GM18507 (cell line): ENCODE measurements at regions not wholly inside any gene's neighbourhood (a gene's known extent, or its start where the extent isn't known, plus 50 kb on each side); places are given as distances from the start of the nearest gene placed in this dataset.
A peak's percentile ranks its signal among the peaks of the same experiment; 100 is the strongest.

Experiments used
- DNase-seq: peaks from one replicate; pipeline ENCODE4 v3.0.0; 2011; ENCODE audit warnings: low read depth; ENCODE audit not compliant: insufficient read length; ENCODE audit errors: extremely low spot score
- FAIRE-seq: peaks from 2 replicates; lab custom pipeline; 2011; peaks lifted over from hg19 to GRCh38; lab: Jason Lieb, UNC

DNA sequence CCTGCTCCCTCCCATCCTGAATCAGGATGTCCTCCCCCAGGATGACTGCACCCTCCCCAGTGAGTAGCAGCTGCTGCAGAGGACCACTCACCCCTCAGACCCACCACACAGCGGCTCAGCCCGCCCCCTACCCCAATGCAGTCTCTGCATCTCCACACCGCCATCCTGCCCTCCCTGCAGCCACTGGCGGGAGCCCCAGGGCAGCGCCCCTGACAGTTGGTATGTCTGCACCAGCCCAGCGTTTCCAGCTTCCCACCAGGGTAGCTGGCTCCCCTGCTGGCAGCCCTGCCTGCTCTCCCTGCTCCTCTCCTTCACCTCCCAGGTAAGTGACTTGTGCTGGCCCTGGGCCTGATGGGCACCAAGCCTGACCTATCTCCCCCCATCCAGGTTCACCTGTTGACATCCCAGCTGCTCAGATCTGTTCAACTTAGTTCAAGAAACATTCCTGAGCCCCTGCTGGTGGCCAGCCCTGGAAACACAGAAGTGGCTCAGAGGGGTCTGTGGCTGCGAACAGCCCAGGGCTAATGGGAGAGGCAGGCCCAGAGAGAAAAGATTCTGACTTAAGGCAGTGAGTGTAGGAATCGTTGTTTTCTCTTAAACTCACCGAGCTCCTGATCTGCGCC lies 117.7 kb upstream of the RAB6C start:
- FAIRE-seq (no peak), DNase-seq (no peak)

DNA sequence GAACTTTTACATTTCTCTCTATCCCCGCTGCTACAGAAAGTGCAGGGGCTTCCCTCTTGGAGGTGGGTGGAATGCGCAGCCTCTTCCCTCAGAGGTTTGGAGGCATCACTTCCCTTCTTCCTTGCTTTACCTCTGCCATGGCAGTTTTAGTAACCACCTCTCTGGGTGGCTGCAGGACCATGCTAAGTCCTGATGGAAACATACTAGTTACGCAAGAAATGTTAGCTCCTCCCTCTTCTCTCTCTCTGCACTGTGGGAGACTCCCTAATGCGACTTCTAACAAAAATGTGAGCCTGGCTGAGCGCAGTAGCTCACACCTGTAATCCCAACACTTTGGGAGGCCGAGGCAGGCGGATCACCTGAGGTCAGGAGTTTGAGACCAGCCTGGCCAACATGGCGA lies 116.8 kb upstream of the RAB6C start:
- no peak for DNase-seq
- no peak for FAIRE-seq

DNA sequence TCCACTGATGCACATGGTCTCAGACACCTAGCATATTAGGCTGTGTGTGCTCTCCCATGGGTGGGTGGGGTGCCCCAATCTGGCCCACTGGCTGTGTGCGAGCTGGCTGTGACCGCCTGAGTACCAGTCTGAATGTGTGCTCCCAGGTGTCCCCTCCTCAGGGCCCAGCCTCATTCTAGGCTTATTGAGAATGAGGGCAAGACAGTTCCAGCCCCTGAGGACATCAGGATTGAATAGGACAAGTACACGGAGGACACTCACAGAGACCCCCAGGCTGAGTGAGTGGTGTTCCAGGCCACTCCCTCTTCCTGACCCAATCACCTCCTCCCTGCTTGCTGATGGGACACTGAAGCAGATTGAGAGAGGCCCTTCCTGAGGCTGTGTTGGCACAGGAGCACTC lies 116.1 kb upstream of the RAB6C start:
- DNase-seq (no peak), FAIRE-seq (no peak)

DNA sequence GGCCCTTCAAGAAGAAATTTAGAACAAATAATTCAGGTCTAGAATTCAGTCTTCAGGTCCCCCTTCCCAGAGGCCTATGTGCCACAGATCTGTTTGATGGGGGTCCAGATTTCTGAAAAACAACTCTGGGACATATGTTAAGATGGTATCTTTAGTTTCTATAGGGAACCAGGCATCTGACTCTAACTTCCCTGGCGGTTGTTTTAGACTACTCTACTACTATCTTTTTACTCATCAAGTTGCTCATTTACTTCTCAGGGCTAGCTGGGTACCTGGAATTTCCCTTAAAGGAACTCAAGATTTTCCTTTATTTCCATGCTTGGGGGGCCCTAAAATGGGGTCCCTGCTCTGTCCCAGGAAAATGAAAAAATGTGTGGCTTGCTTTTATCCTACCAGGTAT lies 114.7 kb upstream of the RAB6C start:
- FAIRE-seq, result no peak
- no peak for DNase-seq

DNA sequence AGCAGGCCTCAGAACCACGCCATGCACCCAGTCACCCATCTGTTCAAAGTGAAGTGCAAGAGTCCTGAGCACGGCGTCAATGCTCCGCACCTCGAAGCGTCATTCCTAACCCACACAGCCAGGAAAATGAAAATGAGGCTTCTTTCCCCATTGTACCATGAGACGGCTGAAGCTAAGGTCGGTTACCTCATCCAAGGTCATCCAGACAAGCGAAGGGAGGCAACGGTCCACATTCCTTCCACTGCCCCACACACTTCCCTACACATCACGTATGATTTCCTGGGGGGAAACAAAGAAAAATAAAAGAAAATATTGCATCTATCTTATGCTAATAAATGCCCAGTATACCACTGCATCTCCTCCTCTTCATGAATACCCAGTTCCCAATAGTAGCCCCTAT lies 113.5 kb upstream of the RAB6C start:
- no peak for DNase-seq
- no peak for FAIRE-seq

DNA sequence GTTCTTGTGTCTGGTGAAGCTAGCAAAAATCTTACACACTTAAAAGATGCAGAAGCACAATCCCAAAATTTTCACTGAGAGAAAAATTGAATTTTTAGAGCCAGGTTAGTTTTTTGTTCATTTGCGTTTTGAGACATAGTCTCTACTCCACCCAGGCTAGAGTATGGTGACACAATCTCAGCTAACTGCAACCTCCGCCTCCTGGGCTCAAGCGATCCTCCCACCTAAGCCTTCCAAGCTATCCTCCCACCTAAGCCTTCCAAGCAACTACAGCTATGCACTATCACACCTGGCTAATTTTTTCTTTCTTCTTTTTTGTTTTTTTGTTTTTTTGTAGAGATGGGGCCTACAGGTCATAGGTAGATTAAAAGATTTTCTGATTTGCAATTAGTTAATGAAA lies 113.1 kb upstream of the RAB6C start:
- FAIRE-seq (no peak), DNase-seq (no peak)

DNA sequence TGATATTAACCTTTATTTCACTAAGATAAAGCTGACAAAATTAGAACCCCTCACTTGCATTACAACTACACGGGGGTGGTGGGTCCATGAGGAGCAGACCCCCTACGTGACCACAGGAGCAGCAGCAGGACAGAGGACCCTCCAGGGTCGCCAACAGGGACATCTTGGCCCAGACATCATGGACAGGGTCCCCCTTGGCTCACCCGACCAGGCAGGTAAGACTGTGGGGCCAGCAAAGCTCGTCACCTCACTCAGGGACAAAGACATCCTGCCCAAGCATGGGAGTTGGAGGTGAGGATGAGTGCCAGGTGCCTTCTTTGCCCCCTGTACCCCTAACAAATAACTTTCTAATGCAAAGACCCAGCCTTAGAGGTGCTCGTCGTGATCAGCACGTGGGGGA lies 111.3 kb upstream of the RAB6C start:
- no peak for DNase-seq
- FAIRE-seq, result no peak

DNA sequence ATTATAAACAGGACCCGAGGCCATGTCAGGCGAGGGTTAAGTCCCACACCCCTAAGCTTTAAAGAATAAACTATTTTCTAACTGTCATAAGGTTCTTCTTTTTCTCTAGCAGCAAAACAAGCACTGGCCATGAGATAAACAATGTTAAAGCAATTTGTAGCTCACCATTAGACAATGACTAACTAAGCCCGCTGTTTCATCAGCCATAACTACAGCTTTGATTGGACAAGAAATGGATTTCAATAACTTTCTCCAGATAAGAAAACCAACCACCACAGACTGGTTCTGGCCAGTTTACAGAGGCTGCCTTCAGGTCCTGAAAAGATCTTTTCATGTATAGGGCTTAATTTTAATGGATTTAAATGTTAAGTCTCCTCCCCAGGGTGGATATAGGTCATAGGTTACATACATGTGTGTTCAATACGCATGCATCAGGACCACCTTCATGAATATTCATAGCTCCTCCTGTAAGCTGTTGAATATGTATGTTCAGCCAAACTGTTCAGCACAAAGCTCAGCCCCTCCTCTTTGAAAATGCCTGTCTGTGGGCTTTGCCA lies 108.7 kb upstream of the RAB6C start:
- no peak for FAIRE-seq
- DNase-seq, result no peak

DNA sequence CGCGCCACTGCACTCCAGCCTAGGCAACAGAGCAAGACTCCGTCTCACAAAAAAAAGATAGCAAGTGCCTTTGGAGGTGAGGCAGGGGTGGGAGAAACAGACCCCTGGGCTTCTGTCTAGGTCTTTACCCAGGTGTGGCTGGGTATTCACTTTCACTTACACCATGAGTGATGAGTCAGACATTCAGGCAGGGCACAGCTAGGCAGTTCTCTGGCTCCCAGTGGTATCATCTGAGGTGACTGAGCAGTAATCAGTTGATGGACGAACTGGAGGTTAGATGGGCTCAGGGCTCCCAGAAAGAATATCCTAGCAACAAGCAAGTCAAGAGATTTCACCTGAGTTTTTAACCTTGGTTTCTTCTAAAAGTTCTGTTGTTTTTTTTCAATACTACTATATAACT lies 107.0 kb upstream of the RAB6C start:
- FAIRE-seq (no peak), DNase-seq (no peak)

DNA sequence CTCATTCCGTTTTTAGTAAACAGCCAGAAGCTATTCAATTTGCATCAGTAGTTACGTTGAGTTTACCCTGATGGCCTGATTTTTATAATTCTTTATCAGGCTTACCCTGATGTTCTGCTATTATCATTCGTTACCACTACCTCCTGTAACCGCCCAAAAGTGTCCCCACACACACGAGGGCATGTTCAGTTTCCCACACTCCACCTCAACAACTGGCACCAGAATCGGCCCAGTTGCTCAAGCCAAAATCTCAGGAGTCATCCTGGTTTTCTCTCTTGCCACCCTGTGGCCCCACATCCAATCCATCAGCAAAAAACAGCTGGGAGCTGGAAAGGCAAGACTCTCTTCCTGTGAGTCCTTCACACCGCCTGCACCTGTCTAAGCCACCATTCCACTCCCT lies 102.9 kb upstream of the RAB6C start:
- FAIRE-seq (no peak), DNase-seq (no peak)

DNA sequence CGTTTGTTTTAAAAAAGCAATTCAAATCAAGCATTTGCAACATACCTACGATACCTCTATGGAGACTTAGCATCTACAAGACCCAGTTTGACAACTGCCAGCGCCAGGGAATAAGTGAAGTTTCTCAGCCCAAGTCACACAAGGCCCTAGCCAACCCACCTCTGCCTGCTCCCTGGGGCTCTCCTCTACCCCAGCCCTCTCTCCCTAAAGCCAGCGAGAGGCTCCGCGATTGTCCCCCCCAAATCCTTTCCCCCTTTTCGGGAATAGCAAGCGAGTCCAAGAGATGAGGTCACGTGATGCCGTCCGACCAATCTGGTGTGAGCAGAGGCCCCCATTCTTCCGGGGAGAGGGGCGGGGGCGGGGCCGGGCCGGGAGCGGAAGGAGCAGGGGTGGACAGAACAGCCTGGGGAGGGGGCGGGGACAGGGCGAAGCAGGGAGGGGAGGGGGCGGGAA lies 102.2 kb upstream of the RAB6C start:
- peak; percentile 71 for DNase-seq
- peak; percentile 54 for FAIRE-seq

DNA sequence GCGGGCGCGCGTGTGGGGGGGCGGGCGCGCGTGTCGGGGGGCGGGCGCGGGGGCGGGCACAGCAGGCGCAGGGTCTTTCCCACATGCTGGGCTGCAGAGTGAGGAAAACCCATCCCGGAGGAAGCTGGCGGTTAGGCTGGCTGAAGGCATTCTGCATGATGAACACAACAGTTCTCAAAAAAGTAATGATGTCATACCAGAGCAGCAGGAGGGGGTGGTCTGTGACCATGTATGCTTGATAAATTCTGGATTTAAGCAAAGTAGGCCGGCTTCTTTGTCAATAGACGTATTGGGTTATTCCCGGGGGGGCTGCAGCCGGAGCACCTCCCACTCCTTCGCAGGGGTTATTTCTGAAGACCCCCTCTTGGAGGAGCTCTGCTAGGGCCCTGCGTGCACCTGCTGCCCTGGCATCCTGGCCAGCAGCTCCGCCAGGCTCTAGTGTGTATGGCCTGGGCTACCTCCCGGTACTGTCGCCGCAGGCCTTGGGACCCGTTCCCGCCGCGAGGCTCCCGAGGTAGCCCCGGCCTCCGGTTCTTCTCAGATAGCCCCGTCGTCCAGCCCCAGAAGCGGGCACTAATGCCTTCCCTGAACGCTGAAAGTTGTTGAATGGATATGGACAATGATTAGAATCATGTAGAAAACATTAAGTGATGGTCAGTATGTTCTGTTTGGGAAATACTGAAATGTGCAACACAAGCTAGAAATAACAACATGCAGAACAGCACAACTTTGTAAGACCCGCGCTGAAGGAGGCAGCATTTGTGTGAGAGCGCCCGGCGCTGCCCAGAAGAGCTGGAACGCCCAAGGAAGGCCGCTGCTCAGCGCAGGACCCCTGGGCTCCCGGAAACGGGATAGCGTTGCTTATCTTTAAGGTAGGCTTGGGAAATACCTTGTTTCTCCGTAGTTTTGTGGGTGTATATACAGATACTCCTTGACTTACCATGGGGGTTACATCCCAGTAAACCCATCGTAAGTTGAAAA lies 101.4 kb upstream of the RAB6C start:
- FAIRE-seq, result no peak

DNA sequence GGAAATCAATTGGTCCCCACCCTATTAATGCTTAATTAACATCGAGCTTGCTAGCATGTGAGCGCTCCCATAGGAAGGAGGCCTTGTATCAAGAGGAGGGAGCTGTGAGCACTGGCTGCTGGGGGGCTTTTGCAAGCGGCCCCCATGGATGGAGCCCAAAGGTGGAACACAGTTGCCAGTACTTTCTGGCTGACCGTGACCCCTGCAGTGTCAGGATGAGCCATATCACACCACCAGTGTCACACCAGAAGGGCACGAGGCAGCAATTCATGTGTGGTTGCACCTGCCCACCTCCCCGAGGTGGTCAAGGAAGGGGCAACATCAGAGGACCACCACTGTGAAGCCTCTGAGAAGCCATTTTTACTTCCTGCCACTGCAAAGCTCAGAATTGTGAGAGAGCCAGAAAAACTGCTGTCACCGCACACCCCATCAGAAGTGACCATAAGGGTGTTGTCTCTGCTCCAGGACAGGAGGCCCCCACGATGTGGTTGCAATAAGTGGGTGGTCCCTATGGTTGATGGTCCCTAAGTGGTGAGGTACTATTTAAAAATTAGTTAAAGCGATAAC lies 99.8 kb upstream of the RAB6C start:
- DNase-seq (no peak), FAIRE-seq (no peak)

More for the DNA sequence above, 101.4 kb upstream of the RAB6C start:
- peak; percentile 3 for DNase-seq

DNA sequence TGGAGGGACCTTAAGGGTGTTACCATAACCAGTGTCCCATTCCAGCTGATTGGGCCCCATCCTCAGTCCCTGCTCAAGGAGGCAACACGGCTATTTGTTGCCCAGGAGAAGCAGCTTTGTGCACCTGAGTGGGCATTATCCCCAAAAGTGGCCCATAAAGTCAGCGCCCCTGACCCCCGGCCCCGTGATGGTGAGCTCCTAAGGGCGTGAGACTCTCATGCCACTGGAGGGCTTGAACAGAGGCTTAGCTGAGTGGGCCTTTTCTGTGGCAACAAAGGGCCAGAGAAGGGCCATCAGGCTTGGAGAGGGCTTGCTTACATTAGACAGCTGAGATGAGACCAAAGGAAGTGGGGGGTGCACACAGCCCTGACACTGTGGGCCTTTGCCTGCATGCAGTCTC lies 99.2 kb upstream of the RAB6C start:
- DNase-seq (no peak), FAIRE-seq (no peak)

DNA sequence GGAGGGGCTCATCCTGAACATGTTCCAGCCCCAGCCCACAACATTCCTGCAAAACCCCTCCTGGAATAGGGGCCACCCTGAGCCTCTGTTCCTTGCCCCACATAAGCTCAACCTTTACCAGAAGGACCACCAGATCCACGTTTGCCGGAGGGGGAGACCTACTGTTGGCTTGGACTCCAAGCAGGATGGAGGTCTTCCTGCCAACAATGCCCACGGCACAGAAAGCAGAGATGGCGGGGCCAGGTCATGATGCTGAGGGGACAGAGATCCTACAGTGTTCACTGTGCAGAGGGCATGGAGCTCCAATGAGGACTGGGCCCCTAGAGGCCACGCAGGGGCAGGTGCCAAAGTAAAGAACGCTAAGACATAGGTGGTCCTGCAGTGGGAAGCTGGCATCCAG lies 98.5 kb upstream of the RAB6C start:
- no peak for DNase-seq
- FAIRE-seq, result no peak

DNA sequence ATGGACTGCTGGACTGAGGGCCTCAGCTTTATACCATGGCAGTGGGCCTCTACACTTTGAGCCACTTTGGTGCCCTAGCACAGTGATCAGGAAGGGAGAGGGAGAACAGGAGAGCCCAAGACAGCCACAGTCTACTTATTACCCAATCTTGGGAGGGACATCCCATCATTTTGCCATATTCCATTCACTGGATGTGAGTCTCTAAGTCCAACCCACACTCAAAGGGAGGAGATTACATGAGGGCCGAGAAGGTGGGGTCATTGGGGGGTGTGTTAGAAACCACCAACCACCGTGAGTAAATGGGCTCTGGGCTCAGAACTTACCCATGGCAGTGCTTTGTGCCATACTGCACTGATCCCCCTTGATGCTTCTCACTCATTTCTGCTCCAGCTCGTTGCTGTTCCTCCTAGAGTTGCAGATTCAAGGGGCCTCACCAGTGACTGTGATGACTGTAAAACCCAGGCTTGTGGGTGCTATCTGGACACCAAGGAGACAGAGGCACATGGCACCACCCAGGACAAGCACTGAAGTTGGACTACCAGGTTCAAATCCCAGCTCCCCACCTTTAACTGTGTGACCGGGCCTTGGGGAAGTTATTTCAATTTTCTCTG lies 97.6 kb upstream of the RAB6C start:
- no peak for FAIRE-seq

DNA sequence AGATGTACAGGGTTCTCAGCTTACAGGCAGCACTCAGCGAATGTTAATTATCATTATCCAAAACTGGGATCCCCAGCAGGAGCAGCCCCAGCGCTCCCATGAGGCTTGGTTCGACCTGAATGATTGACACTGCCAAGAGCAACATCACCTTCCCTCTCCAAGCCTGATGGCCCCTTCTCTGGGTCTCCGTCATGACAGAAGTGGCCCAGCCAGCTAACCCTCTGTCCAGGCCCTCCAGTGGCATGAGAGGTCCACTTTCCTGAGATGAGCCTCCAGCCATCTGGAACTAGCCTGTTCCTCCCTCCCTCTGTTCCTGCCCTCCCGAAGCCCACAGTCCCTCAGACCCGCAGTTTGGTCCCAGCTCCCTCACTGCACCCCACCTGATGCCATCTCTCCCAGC lies 97.0 kb upstream of the RAB6C start:
- DNase-seq (no peak), FAIRE-seq (no peak)

More for the DNA sequence above, 97.6 kb upstream of the RAB6C start:
- no peak for DNase-seq

DNA sequence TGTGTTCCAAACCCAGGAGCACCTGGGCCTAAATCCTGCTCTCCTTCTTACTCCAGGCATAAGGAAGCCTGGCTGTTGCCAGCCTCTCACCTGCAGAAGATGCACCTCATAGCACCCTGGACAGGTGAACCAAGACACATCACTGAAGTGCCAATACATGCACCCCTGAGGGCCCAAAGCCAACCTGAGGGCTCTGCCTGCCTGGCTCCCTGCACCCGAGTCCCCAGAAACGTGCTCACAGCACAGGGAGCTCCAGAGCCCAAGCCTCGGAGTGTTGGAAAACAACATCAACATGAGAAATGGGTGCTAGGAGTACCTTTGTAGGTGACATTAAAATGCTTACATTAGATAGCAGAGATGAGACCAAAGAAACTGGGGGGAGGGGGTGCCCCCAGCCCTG lies 96.3 kb upstream of the RAB6C start:
- no peak for DNase-seq
- FAIRE-seq, result no peak

DNA sequence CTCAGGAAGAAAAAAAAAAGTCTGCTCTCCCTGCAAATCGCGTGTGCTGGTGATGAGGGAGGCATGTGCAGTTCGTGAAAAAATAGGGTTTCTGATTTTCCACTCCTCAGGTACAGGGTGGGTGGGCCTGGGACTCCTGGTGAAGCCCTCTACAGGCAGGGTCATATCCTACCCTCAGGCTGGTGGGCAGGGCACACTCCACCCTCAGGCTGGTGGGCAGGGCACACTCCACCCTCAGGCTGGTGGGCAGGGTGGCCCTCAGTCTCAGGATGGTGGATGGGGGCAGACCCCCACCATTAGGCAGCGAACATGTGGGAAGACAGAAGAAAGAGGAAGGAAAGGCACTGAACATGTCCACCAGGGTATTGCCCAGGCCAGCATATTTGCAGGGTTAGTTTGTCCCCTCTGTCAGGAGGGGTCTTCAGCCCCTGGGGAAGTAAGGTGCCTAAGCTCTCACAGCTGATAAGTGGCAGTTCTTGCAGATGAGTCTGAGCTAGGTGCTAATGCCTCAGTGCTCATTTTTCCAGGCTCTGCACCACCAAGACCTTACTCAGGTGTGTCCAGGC lies 95.2 kb upstream of the RAB6C start:
- no peak for DNase-seq
- no peak for FAIRE-seq

DNA sequence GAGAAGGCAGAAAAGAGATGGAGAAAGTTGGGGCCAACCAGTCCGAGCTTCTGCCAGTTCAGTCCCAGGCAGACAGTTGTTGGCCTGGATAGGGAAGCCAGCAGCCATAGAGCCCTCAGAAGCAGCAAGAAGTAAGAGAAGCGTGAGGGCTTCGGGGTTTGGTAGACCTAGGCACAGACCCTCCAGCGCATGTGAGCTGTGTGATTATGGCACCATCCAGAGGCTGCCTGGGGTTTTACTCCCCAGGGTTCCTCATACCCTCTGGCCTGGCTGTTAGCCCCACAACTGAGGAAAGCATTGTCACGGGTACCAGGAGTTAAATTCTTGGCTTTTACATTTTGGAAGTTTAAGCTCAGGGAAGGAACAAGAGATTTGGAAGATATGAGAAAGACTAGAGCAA lies 93.7 kb upstream of the RAB6C start:
- no peak for FAIRE-seq
- no peak for DNase-seq
